B cell (primary cell): ENCODE measurements at regions not wholly inside any gene's neighbourhood (a gene's known extent, or its start where the extent isn't known, plus 50 kb on each side); places are given as distances from the start of the nearest gene placed in this dataset.
"Not testable (repeated sequence)": the region's sequence is repeated elsewhere in the genome, so short reads cannot be mapped to it uniquely, and the experiment has no call there.

Experiments used
- ATAC-seq: fragments of 200-7000 bp; cut with Tn5 transposase; one replicate; pipeline ENCODE4 v1.10.0; 2021; ENCODE audit warnings: low read depth, mild to moderate bottlenecking, moderate number of reproducible peaks, moderate library complexity
- CTCF ChIA-PET: fragments of 350-600 bp; sonication (Branson Sonifier 250); formaldehyde crosslinking; loops from one replicate; lab custom pipeline; 2021; ENCODE audit warnings: antibody characterized with exemption, inconsistent platforms; lab: Charles Lee
- POLR2A ChIA-PET: fragments of 350-600 bp; sonication (Branson Sonifier 250); formaldehyde crosslinking; loops from one replicate; lab custom pipeline; 2021; ENCODE audit warnings: antibody characterized with exemption; lab: Charles Lee
- DNase-seq: peaks from one replicate; pipeline ENCODE4 v3.0.0; 2013
- H2AFZ ChIP-seq: 2 replicates; pipeline ENCODE4 v1.6.1; 2012; ENCODE audit warnings: mild to moderate bottlenecking, low read depth, low read length; ENCODE audit not compliant: insufficient read depth, poor library complexity, severe bottlenecking
- H3K27ac ChIP-seq, 2 donors: 1 replicate in 1 of 2; 2 replicates in 1 of 2; pipeline ENCODE4 v1.5.1; 2012 to 2013; ENCODE audit warnings: low read length in 2 of 2, mild to moderate bottlenecking in 2 of 2, moderate library complexity in 1 of 2
- H3K27me3 ChIP-seq, 4 experiments: fragments of 200-600 bp in 1 of 4; sonication (generic) in 1 of 4; replicated peaks in 1 of 4; 1 replicate in 2 of 4; 2 replicates in 2 of 4; pipeline versions ENCODE4 v1.6.1 to v1.7.0; 2013 to 2016; ENCODE audit warnings: low read length in 3 of 4, mild to moderate bottlenecking in 2 of 4, mixed read lengths in 1 of 4, moderate library complexity in 1 of 4; ENCODE audit not compliant: insufficient read depth in 4 of 4, control insufficient read depth in 3 of 4; ENCODE audit errors: control extremely low read depth in 1 of 4
- H3K36me3 ChIP-seq, 2 experiments: replicated peaks in 1 of 2; 1 replicate in 1 of 2; 2 replicates in 1 of 2; pipeline versions ENCODE4 v1.6.1 to v1.7.1; 2013; ENCODE audit warnings: low read length in 1 of 2; ENCODE audit not compliant: insufficient read depth in 2 of 2, control insufficient read depth in 1 of 2; ENCODE audit errors: control extremely low read depth in 1 of 2, extremely low read depth in 1 of 2
- H3K4me1 ChIP-seq, 2 donors: fragments of 200-600 bp in 1 of 2; sonication (generic) in 1 of 2; 1 replicate in 1 of 2; 2 replicates in 1 of 2; pipeline versions ENCODE4 v1.5.1 to v1.6.1; 2013 to 2017; ENCODE audit warnings: low read length in 2 of 2; ENCODE audit not compliant: control insufficient read depth in 2 of 2, insufficient read depth in 2 of 2
- H3K4me2 ChIP-seq: replicated peaks from 2 replicates; pipeline ENCODE3; 2012; ENCODE audit warnings: mild to moderate bottlenecking, low read depth, low read length; ENCODE audit not compliant: poor library complexity, severe bottlenecking
- H3K4me3 ChIP-seq, 5 experiments: fragments of 200-600 bp in 1 of 5; sonication (generic) in 1 of 5; 1 replicate in 3 of 5; 2 replicates in 2 of 5; pipeline versions ENCODE4 v1.5.1 to v1.7.0; 2011 to 2016; ENCODE audit warnings: low read length in 4 of 5, mild to moderate bottlenecking in 4 of 5, low read depth in 2 of 5, control low read depth in 1 of 5, moderate library complexity in 1 of 5; ENCODE audit not compliant: insufficient read depth in 1 of 5; ENCODE audit errors: control extremely low read depth in 1 of 5, extremely low read depth in 1 of 5
- H3K79me2 ChIP-seq: fragments of 200-600 bp; sonication (generic); one replicate; pipeline ENCODE4 v1.6.0; 2016; ENCODE audit warnings: low read length; ENCODE audit not compliant: control insufficient read depth, insufficient read depth
- H3K9ac ChIP-seq: fragments of 200-600 bp; sonication (generic); 2 replicates; pipeline ENCODE4 v1.6.1; 2017; ENCODE audit warnings: mild to moderate bottlenecking, low read length, moderate library complexity
- H3K9me3 ChIP-seq, 3 donors: one replicate each; pipeline versions ENCODE4 v1.6.1 to v1.7.1; 2013; ENCODE audit warnings: low read length in 2 of 3; ENCODE audit not compliant: control insufficient read depth in 2 of 3, insufficient read depth in 1 of 3; ENCODE audit errors: control extremely low read depth in 1 of 3
- H4K20me1 ChIP-seq: 2 replicates; pipeline ENCODE4 v1.6.0; 2012; ENCODE audit warnings: mild to moderate bottlenecking, low read length; ENCODE audit not compliant: insufficient read depth, control insufficient read depth, poor library complexity, severe bottlenecking
- H3K27ac Mint-ChIP-seq: one replicate; pipeline ENCODE4 v1.8.0; 2021; ENCODE audit warnings: mixed read lengths
- H3K27me3 Mint-ChIP-seq: one replicate; pipeline ENCODE4 v1.8.0; 2021; ENCODE audit warnings: mixed read lengths
- H3K4me1 Mint-ChIP-seq: one replicate; pipeline ENCODE4 v1.8.0; 2021; ENCODE audit warnings: mixed read lengths
- H3K4me3 Mint-ChIP-seq: one replicate; pipeline ENCODE4 v1.8.0; 2021; ENCODE audit warnings: mixed read lengths
- H3K9me3 Mint-ChIP-seq: one replicate; pipeline ENCODE4 v1.8.0; 2022; ENCODE audit warnings: mixed read lengths; ENCODE audit not compliant: insufficient read depth
- WGBS: methylation state at CpG from one replicate; pipeline ENCODE4 v1.1.5; 2013; ENCODE audit warnings: missing lambda C conversion rate; ENCODE audit not compliant: insufficient coverage; 5-methylcytosine and 5-hydroxymethylcytosine counted together
- intact Hi-C: fragments of 100-400 bp; cut with micrococcal nuclease; formaldehyde crosslinking; loops from one replicate; pipeline ENCODE4 v1.10.0; 2022

DNA sequence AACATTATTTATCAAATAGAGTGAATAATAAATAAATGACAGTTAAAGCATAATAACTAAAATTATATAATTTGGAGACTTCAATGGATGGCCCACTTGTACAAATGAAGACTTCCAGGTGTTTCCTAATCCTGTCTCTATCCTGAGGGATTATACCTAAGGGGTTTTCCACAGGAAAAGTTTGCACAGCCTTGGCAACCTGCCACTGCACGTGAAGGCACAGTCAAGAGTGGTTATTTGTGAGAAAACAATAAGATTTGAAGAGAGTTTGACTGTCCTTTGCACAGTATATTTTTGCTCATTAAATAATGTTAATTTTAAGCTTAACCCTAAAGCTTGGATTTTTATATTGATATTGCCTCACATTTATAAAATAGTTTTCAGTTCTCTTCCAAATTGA is 178.2 kb upstream of the POMZP3 start:
- WGBS: no CpG with 5 or more reads among the region's 1 CpG
- intact Hi-C loops, POLR2A ChIA-PET: not testable (repeated sequence)

GRCh38 chr7:76797639-76798038 is 170.6 kb upstream of the POMZP3 start:
- DNase-seq, POLR2A ChIA-PET, H3K79me2 ChIP-seq, H3K9me3 Mint-ChIP-seq, H3K4me2 ChIP-seq, H3K9ac ChIP-seq, H3K4me3 Mint-ChIP-seq, H3K4me3 ChIP-seq, H3K9me3 ChIP-seq, H4K20me1 ChIP-seq, H3K36me3 ChIP-seq, H3K27me3 ChIP-seq, intact Hi-C loops, ATAC-seq, H3K4me1 Mint-ChIP-seq, H3K27ac Mint-ChIP-seq, H2AFZ ChIP-seq, H3K4me1 ChIP-seq, CTCF ChIA-PET, H3K27ac ChIP-seq: not testable (repeated sequence)
- peaks cover 15% of the 10 kb centered on the region for H3K27me3 Mint-ChIP-seq
- WGBS: 88% methylated on average over 1 of the region's 1 CpG

More for the DNA sequence above, 178.2 kb upstream of the POMZP3 start:
- H3K79me2 ChIP-seq, H3K9me3 Mint-ChIP-seq, H3K27ac ChIP-seq, H4K20me1 ChIP-seq, CTCF ChIA-PET, H3K4me3 ChIP-seq, H3K4me1 Mint-ChIP-seq, H3K27ac Mint-ChIP-seq, H3K4me3 Mint-ChIP-seq, H3K36me3 ChIP-seq, H3K4me2 ChIP-seq, H3K9me3 ChIP-seq, ATAC-seq, H2AFZ ChIP-seq, DNase-seq, H3K9ac ChIP-seq, H3K4me1 ChIP-seq, H3K27me3 ChIP-seq, H3K27me3 Mint-ChIP-seq: not testable (repeated sequence)

DNA sequence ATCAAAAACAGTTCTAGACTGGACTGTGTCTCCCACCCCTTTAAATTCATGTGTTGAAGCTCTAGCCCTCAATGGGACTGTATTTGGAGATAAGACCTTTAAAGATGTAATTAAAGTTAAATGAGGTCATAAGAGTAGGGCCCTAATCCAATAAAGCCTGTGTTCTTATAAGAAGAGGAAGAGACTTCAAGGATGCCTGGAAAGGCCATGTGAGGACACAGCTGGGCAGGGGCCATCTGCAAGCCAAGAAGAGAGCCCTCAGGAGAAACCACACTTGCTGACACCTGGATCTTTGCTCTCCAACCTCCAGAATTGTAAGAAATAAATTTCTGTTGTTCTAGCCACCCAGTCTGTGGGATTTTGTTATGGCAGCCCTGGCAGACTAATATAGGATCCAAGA is 153.6 kb upstream of the POMZP3 start:
- H3K4me1 Mint-ChIP-seq, H3K4me2 ChIP-seq, H3K27me3 ChIP-seq, H3K4me1 ChIP-seq, POLR2A ChIA-PET, H3K79me2 ChIP-seq, H3K9ac ChIP-seq, CTCF ChIA-PET, H3K36me3 ChIP-seq, H3K27ac Mint-ChIP-seq, H3K9me3 ChIP-seq, H3K4me3 Mint-ChIP-seq, H3K9me3 Mint-ChIP-seq, H3K27ac ChIP-seq, H3K27me3 Mint-ChIP-seq, H2AFZ ChIP-seq, intact Hi-C loops, H3K4me3 ChIP-seq, DNase-seq, H4K20me1 ChIP-seq, ATAC-seq: not testable (repeated sequence)

DNA sequence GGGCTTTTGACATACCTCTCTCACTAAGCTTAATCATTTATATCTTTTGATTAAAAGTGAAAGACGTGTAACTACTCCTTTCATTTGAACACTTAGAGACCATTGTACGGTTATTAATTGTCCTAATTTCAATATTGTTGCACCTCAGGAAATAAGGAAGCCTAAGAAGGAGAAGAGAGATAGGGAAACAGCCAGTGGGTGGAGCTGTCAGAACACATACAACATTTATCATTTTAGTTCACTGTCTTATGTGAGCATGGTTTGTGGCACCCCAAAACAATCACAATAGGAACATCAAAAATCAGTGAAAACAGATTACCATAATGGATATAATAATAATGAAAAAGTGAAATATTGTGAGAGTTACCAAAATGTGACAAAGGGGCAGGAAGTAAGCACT is 147.2 kb upstream of the POMZP3 start:
- ATAC-seq, POLR2A ChIA-PET: not testable (repeated sequence)
- no CpG with 5 or more reads among the region's 2 CpGs for WGBS

More for the DNA sequence above, 147.2 kb upstream of the POMZP3 start:
- CTCF ChIA-PET: interaction anchor here (0.7 to 1.6 kb wide), 2 partner anchors 496 to 558 kb away, joined by 3 to 4 read pairs; no protein-coding TSS in a partner anchor
- intact Hi-C loops, H3K4me2 ChIP-seq, H3K4me3 Mint-ChIP-seq, H3K9ac ChIP-seq, H3K27ac Mint-ChIP-seq, H3K4me3 ChIP-seq, H3K9me3 ChIP-seq, H3K36me3 ChIP-seq, H4K20me1 ChIP-seq, H3K4me1 Mint-ChIP-seq, H3K4me1 ChIP-seq, H3K27me3 Mint-ChIP-seq, H2AFZ ChIP-seq, H3K27ac ChIP-seq, H3K79me2 ChIP-seq, H3K27me3 ChIP-seq, H3K9me3 Mint-ChIP-seq, DNase-seq: not testable (repeated sequence)
